GM21576 (cell line): ENCODE measurements at regions not wholly inside any gene's neighbourhood (a gene's known extent, or its start where the extent isn't known, plus 50 kb on each side); places are given as distances from the start of the nearest gene placed in this dataset.
"Not testable (repeated sequence)": the region's sequence is repeated elsewhere in the genome, so short reads cannot be mapped to it uniquely, and the experiment has no call there.

ENCODE experiments used
- ATAC-seq: cut with Tn5 transposase; IDR thresholded peaks from one replicate; pipeline ENCODE4 v1.9.1; 2021; ENCODE audit warnings: mild to moderate bottlenecking, moderate library complexity; ENCODE audit not compliant: unreplicated experiment

GRCh38 chrX:771536-771935 lies 140.9 kb downstream of the SHOX start:
- ATAC-seq, result no peak

- ATAC-seq, result no peak
These were observed 139.2 kb downstream of the SHOX start for GRCh38 chrX:769796-770195.

GRCh38 chrX:768596-768995 lies 138.0 kb downstream of the SHOX start:
- no peak for ATAC-seq

- no peak for ATAC-seq
These were observed 128.3 kb downstream of the SHOX start for GRCh38 chrX:758917-759316.

GRCh38 chrX:750812-751211 lies 120.2 kb downstream of the SHOX start:
- ATAC-seq, result no peak

GRCh38 chrX:750263-750662 lies 119.7 kb downstream of the SHOX start:
- no peak for ATAC-seq

- no peak for ATAC-seq
These were observed 116.6 kb downstream of the SHOX start for GRCh38 chrX:747176-747575.

GRCh38 chrX:739611-740010 lies 109.0 kb downstream of the SHOX start:
- ATAC-seq, result no peak

GRCh38 chrX:737021-737420 lies 106.4 kb downstream of the SHOX start:
- ATAC-seq, result not testable (repeated sequence)

GRCh38 chrX:734362-734761 lies 103.8 kb downstream of the SHOX start:
- ATAC-seq, result no peak

- no peak for ATAC-seq
These were observed 103.4 kb downstream of the SHOX start for GRCh38 chrX:733961-734360.

GRCh38 chrX:729583-730409 lies 99.2 kb downstream of the SHOX start:
- no peak for ATAC-seq

GRCh38 chrX:729101-729500 lies 98.5 kb downstream of the SHOX start:
- not testable (repeated sequence) for ATAC-seq

- not testable (repeated sequence) for ATAC-seq
These were observed 98.0 kb downstream of the SHOX start for GRCh38 chrX:728639-729038.

- no peak for ATAC-seq
These were observed 97.4 kb downstream of the SHOX start for GRCh38 chrX:727738-728621.

- no peak for ATAC-seq
These were observed 95.4 kb downstream of the SHOX start for GRCh38 chrX:725971-726370.

GRCh38 chrX:724256-724655 lies 93.7 kb downstream of the SHOX start:
- ATAC-seq, result no peak

GRCh38 chrX:723781-724180 lies 93.2 kb downstream of the SHOX start:
- no peak for ATAC-seq

- ATAC-seq, result no peak
These were observed 90.8 kb downstream of the SHOX start for GRCh38 chrX:721354-721753.

- no peak for ATAC-seq
These were observed 90.2 kb downstream of the SHOX start for GRCh38 chrX:720825-721224.

GRCh38 chrX:720250-720649 lies 89.7 kb downstream of the SHOX start:
- no peak for ATAC-seq

- no peak for ATAC-seq
These were observed 85.5 kb downstream of the SHOX start for GRCh38 chrX:716136-716535.
